ENCODE measurements at regions not wholly inside any gene's neighbourhood (a gene's known extent, or its start where the extent isn't known, plus 50 kb on each side); places are given as distances from the start of the nearest gene placed in this dataset.

- Mint-ChIP-seq H3K4me3 (no peak overlapping the region), H3K27me3 (peaks cover 0 to 4% of the 10 kb centered on the region in 2 donors), H3K36me3 (ENCODE audit: insufficient read depth) (no peaks in the 10 kb centered on the region), H3K9me3 (peaks cover 1 to 3% of the 10 kb centered on the region in 2 donors), H3K4me1 (ENCODE audit: low read depth in 2 of 2) (peaks cover 0 to 10% of the 10 kb centered on the region in 2 donors), H3K27ac (no peak overlapping the region)
- no peak for ATAC-seq (replicated peaks)
- DNase-seq, result no peak
Observed at GRCh38 chr3:59288951-59289350, 239.1 kb upstream of the CFAP20DC start.

GRCh38 chr3:59286791-59287531, 237.1 kb upstream of the CFAP20DC start:
- no peaks in the 10 kb centered on the region for H3K36me3 Mint-ChIP-seq (ENCODE audit: insufficient read depth)
- peak; percentile 31 for ATAC-seq (replicated peaks)
- no peak for DNase-seq
- peak overlapping the region in 1 of 2 donors; percentile 2 for H3K27ac Mint-ChIP-seq
- H3K27me3 Mint-ChIP-seq, result peaks cover 0 to 7% of the 10 kb centered on the region in 2 donors
- H3K4me3 Mint-ChIP-seq, result no peak overlapping the region
- peaks cover 0 to 10% of the 10 kb centered on the region in 2 donors for H3K4me1 Mint-ChIP-seq (ENCODE audit: low read depth in 2 of 2)
- H3K9me3 Mint-ChIP-seq, result no peaks in the 10 kb centered on the region

- Mint-ChIP-seq H3K9me3 (no peaks in the 10 kb centered on the region), H3K4me1 (ENCODE audit: low read depth in 2 of 2) (peaks cover 0 to 8% of the 10 kb centered on the region in 2 donors), H3K4me3 (no peak overlapping the region), H3K27ac (no peak overlapping the region), H3K36me3 (ENCODE audit: insufficient read depth) (no peaks in the 10 kb centered on the region), H3K27me3 (peaks cover 0 to 7% of the 10 kb centered on the region in 2 donors)
- no peak for ATAC-seq (replicated peaks)
- no peak for DNase-seq
Observed at GRCh38 chr3:59285560-59285959, 235.7 kb upstream of the CFAP20DC start.

GRCh38 chr3:59284926-59285325, 235.1 kb upstream of the CFAP20DC start:
- H3K27ac Mint-ChIP-seq, result no peak overlapping the region
- H3K9me3 Mint-ChIP-seq, result no peaks in the 10 kb centered on the region
- ATAC-seq (replicated peaks), result no peak
- no peak for DNase-seq
- H3K4me1 Mint-ChIP-seq (ENCODE audit: low read depth in 2 of 2), result peaks cover 0 to 3% of the 10 kb centered on the region in 2 donors
- no peak overlapping the region for H3K4me3 Mint-ChIP-seq
- peaks cover 0 to 7% of the 10 kb centered on the region in 2 donors for H3K27me3 Mint-ChIP-seq
- H3K36me3 Mint-ChIP-seq (ENCODE audit: insufficient read depth), result no peaks in the 10 kb centered on the region

GRCh38 chr3:59280113-59280512, 230.3 kb upstream of the CFAP20DC start:
- Mint-ChIP-seq H3K27me3 (peaks cover 0 to 7% of the 10 kb centered on the region in 2 donors), H3K4me1 (ENCODE audit: low read depth in 2 of 2) (no peaks in the 10 kb centered on the region), H3K9me3 (no peaks in the 10 kb centered on the region), H3K4me3 (no peak overlapping the region), H3K27ac (no peak overlapping the region), H3K36me3 (ENCODE audit: insufficient read depth) (no peaks in the 10 kb centered on the region)
- no peak for DNase-seq
- no peak for ATAC-seq (replicated peaks)

- DNase-seq, result no peak
- Mint-ChIP-seq H3K36me3 (ENCODE audit: insufficient read depth) (no peaks in the 10 kb centered on the region), H3K27ac (no peak overlapping the region), H3K4me1 (ENCODE audit: low read depth in 2 of 2) (no peaks in the 10 kb centered on the region), H3K4me3 (no peak overlapping the region), H3K9me3 (no peaks in the 10 kb centered on the region), H3K27me3 (no peaks in the 10 kb centered on the region)
- no peak for ATAC-seq (replicated peaks)
Observed at GRCh38 chr3:59277816-59278215, 228.0 kb upstream of the CFAP20DC start.

- Mint-ChIP-seq H3K27ac (no peak overlapping the region), H3K4me1 (ENCODE audit: low read depth in 2 of 2) (no peaks in the 10 kb centered on the region), H3K36me3 (ENCODE audit: insufficient read depth) (no peaks in the 10 kb centered on the region), H3K9me3 (no peaks in the 10 kb centered on the region), H3K4me3 (no peak overlapping the region), H3K27me3 (no peaks in the 10 kb centered on the region)
- no peak for ATAC-seq (replicated peaks)
- DNase-seq, result no peak
Observed at GRCh38 chr3:59277201-59277600, 227.4 kb upstream of the CFAP20DC start.

GRCh38 chr3:59273976-59274375, 224.2 kb upstream of the CFAP20DC start:
- DNase-seq (no peak), ATAC-seq (replicated peaks) (no peak)
- Mint-ChIP-seq H3K27me3 (no peaks in the 10 kb centered on the region), H3K4me3 (no peak overlapping the region), H3K36me3 (ENCODE audit: insufficient read depth) (no peaks in the 10 kb centered on the region), H3K27ac (no peak overlapping the region), H3K9me3 (no peaks in the 10 kb centered on the region), H3K4me1 (ENCODE audit: low read depth in 2 of 2) (no peaks in the 10 kb centered on the region)

- Mint-ChIP-seq H3K27me3 (no peaks in the 10 kb centered on the region), H3K4me3 (no peak overlapping the region), H3K9me3 (no peaks in the 10 kb centered on the region), H3K36me3 (ENCODE audit: insufficient read depth) (no peaks in the 10 kb centered on the region), H3K4me1 (ENCODE audit: low read depth in 2 of 2) (no peaks in the 10 kb centered on the region), H3K27ac (no peak overlapping the region)
- DNase-seq, result no peak
- ATAC-seq (replicated peaks), result no peak
Observed at GRCh38 chr3:59271971-59272370, 222.1 kb upstream of the CFAP20DC start.

- no peaks in the 10 kb centered on the region for H3K27me3 Mint-ChIP-seq
- DNase-seq (no peak), ATAC-seq (replicated peaks) (no peak)
- H3K9me3 Mint-ChIP-seq, result no peaks in the 10 kb centered on the region
- H3K27ac Mint-ChIP-seq, result no peak overlapping the region
- H3K36me3 Mint-ChIP-seq (ENCODE audit: insufficient read depth), result no peaks in the 10 kb centered on the region
- H3K4me1 Mint-ChIP-seq (ENCODE audit: low read depth in 2 of 2), result no peaks in the 10 kb centered on the region
- H3K4me3 Mint-ChIP-seq, result no peak overlapping the region
Observed at GRCh38 chr3:59270921-59271320, 221.1 kb upstream of the CFAP20DC start.

- no peak overlapping the region for H3K4me3 Mint-ChIP-seq
- no peak for DNase-seq
- H3K27ac Mint-ChIP-seq, result no peak overlapping the region
- ATAC-seq (replicated peaks), result no peak
- no peaks in the 10 kb centered on the region for H3K9me3 Mint-ChIP-seq
- no peaks in the 10 kb centered on the region for H3K4me1 Mint-ChIP-seq (ENCODE audit: low read depth in 2 of 2)
- no peaks in the 10 kb centered on the region for H3K27me3 Mint-ChIP-seq
- H3K36me3 Mint-ChIP-seq (ENCODE audit: insufficient read depth), result no peaks in the 10 kb centered on the region
Observed at GRCh38 chr3:59270209-59270608, 220.4 kb upstream of the CFAP20DC start.

- H3K27ac Mint-ChIP-seq, result no peak overlapping the region
- H3K9me3 Mint-ChIP-seq, result no peaks in the 10 kb centered on the region
- DNase-seq (no peak), ATAC-seq (replicated peaks) (no peak)
- no peaks in the 10 kb centered on the region for H3K36me3 Mint-ChIP-seq (ENCODE audit: insufficient read depth)
- H3K4me1 Mint-ChIP-seq (ENCODE audit: low read depth in 2 of 2), result no peaks in the 10 kb centered on the region
- H3K4me3 Mint-ChIP-seq, result no peak overlapping the region
- H3K27me3 Mint-ChIP-seq, result no peaks in the 10 kb centered on the region
Observed at GRCh38 chr3:59268170-59268569, 218.3 kb upstream of the CFAP20DC start.

GRCh38 chr3:59267021-59267420, 217.2 kb upstream of the CFAP20DC start:
- H3K9me3 Mint-ChIP-seq, result no peaks in the 10 kb centered on the region
- ATAC-seq (replicated peaks) (no peak), DNase-seq (no peak)
- no peak overlapping the region for H3K27ac Mint-ChIP-seq
- H3K36me3 Mint-ChIP-seq (ENCODE audit: insufficient read depth), result no peaks in the 10 kb centered on the region
- H3K27me3 Mint-ChIP-seq, result no peaks in the 10 kb centered on the region
- H3K4me1 Mint-ChIP-seq (ENCODE audit: low read depth in 2 of 2), result no peaks in the 10 kb centered on the region
- H3K4me3 Mint-ChIP-seq, result no peak overlapping the region

- Mint-ChIP-seq H3K4me1 (ENCODE audit: low read depth in 2 of 2) (no peaks in the 10 kb centered on the region), H3K27ac (no peak overlapping the region), H3K9me3 (no peaks in the 10 kb centered on the region), H3K36me3 (ENCODE audit: insufficient read depth) (no peaks in the 10 kb centered on the region), H3K27me3 (no peaks in the 10 kb centered on the region), H3K4me3 (no peak overlapping the region)
- ATAC-seq (replicated peaks) (no peak), DNase-seq (no peak)
Observed at GRCh38 chr3:59266551-59266950, 216.7 kb upstream of the CFAP20DC start.

Data from effector memory CD8-positive, alpha-beta T cell (primary cell).